ENCODE measurements at regions not wholly inside any gene's neighbourhood (a gene's known extent, or its start where the extent isn't known, plus 50 kb on each side); places are given as distances from the start of the nearest gene placed in this dataset.

DNA sequence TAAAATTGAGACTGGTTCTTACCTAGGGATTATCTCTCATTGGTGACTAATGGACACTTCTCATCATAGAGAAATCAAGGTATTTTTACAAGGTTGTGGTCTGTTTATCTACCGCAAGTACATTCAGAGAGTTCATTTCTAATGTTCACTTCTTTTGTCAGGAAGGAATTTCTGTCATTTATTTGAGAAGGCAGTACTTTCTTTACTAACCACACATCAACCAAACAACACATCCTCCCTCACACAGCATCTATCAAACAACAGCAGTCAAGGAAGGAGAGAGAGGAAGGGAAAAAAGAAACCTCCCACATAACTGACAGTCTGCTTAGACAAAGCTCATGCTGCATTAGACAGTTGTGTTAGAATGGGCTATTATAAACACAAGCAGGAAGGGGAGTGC, 182.3 kb upstream of the KLF12 start:
- Histone ChIP-seq H3K4me1 (ENCODE audit: control insufficient read depth in 2 of 3, insufficient read depth in 2 of 3, low read depth in 1 of 3, low read length in 3 of 3) (no peaks in the 10 kb centered on the region), H3K9ac (ENCODE audit: low read length in 3 of 3) (no peak overlapping the region), H3K27me3 (ENCODE audit: control insufficient read depth, insufficient read depth, low read length) (no peaks in the 10 kb centered on the region), H3K27ac (ENCODE audit: low read depth in 2 of 2, low read length in 2 of 2) (no peak overlapping the region), H3K9me3 (ENCODE audit: control insufficient read depth in 2 of 3, insufficient read depth in 1 of 3, low read length in 3 of 3) (no peaks in the 10 kb centered on the region), H3K4me3 (ENCODE audit: low read length in 3 of 3) (no peak overlapping the region), H3K36me3 (ENCODE audit: control insufficient read depth in 2 of 3, insufficient read depth in 3 of 3, low read length in 3 of 3) (no peaks in the 10 kb centered on the region)
- intact Hi-C loops (cut with DNase I), result no loop called here
- TF ChIP-seq, protein P1, sequence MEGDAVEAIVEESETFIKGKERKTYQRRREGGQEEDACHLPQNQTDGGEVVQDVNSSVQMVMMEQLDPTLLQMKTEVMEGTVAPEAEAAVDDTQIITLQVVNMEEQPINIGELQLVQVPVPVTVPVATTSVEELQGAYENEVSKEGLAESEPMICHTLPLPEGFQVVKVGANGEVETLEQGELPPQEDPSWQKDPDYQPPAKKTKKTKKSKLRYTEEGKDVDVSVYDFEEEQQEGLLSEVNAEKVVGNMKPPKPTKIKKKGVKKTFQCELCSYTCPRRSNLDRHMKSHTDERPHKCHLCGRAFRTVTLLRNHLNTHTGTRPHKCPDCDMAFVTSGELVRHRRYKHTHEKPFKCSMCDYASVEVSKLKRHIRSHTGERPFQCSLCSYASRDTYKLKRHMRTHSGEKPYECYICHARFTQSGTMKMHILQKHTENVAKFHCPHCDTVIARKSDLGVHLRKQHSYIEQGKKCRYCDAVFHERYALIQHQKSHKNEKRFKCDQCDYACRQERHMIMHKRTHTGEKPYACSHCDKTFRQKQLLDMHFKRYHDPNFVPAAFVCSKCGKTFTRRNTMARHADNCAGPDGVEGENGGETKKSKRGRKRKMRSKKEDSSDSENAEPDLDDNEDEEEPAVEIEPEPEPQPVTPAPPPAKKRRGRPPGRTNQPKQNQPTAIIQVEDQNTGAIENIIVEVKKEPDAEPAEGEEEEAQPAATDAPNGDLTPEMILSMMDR (IDR thresholded peaks at IDR 0.05; ENCODE audit: borderline replicate concordance, extremely low read depth, insufficient read depth), result no peak
- FAIRE-seq (no peak), DNase-seq (peak in 2 of 5 donors; percentile 44 to 76)

DNA sequence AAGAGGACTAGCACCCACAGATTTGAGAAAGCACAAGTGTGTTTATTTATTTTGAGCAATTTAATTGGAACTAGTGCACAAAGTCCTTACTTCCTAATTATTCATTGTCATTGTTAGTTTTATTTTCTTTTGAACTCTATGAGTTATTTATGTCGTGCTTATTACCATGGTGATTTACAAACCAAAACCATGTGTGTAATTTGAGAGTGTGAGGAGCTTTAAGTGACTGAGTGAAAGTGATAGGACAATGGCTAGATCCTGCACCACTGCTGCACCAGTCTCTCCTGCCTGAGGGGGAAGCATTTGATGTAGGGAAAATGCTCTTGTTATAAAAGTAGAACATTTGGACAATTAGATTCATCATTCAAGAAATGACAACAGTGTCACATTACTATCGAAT, 172.3 kb upstream of the KLF12 start:
- TF ChIP-seq, protein P1 (IDR thresholded peaks at IDR 0.05; ENCODE audit: borderline replicate concordance, extremely low read depth, insufficient read depth), result no peak
- no peaks in the 10 kb centered on the region for H3K27me3 ChIP-seq (ENCODE audit: control insufficient read depth, insufficient read depth, low read length)
- FAIRE-seq, result no peak
- no peak overlapping the region for H3K27ac ChIP-seq (ENCODE audit: low read depth in 2 of 2, low read length in 2 of 2)
- no peak overlapping the region for H3K4me3 ChIP-seq (ENCODE audit: low read length in 3 of 3)
- H3K9me3 ChIP-seq (ENCODE audit: control insufficient read depth in 2 of 3, insufficient read depth in 1 of 3, low read length in 3 of 3), result no peaks in the 10 kb centered on the region
- no peaks in the 10 kb centered on the region for H3K4me1 ChIP-seq (ENCODE audit: control insufficient read depth in 2 of 3, insufficient read depth in 2 of 3, low read depth in 1 of 3, low read length in 3 of 3)
- peak in 3 of 5 donors; percentile 16 to 80 (median 61) for DNase-seq
- intact Hi-C loops (cut with DNase I), result no loop called here
- no peaks in the 10 kb centered on the region for H3K36me3 ChIP-seq (ENCODE audit: control insufficient read depth in 2 of 3, insufficient read depth in 3 of 3, low read length in 3 of 3)
- no peak overlapping the region for H3K9ac ChIP-seq (ENCODE audit: low read length in 3 of 3)

DNA sequence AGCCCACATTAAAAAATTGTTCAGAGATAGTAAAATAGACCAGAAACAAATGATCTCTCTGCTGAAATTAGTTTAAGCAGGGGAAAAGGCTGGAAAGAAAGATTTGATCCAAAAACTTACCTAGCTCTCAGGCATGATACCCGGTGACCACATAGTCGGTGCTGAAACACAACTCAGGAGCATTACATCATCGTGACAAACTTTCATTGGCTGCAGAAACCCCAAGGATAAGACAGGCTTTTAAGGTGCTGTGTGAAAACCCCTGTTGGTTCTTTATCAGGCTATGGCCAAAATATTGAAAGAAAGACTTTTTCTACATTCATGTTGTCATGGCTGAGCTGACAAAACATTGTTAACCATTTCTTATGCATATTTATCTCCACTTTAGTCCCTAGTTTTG, 171.7 kb upstream of the KLF12 start:
- Histone ChIP-seq H3K9ac (ENCODE audit: low read length in 3 of 3) (no peak overlapping the region), H3K4me1 (ENCODE audit: control insufficient read depth in 2 of 3, insufficient read depth in 2 of 3, low read depth in 1 of 3, low read length in 3 of 3) (no peaks in the 10 kb centered on the region), H3K36me3 (ENCODE audit: control insufficient read depth in 2 of 3, insufficient read depth in 3 of 3, low read length in 3 of 3) (no peaks in the 10 kb centered on the region), H3K27me3 (ENCODE audit: control insufficient read depth, insufficient read depth, low read length) (no peaks in the 10 kb centered on the region), H3K4me3 (ENCODE audit: low read length in 3 of 3) (no peak overlapping the region), H3K9me3 (ENCODE audit: control insufficient read depth in 2 of 3, insufficient read depth in 1 of 3, low read length in 3 of 3) (no peaks in the 10 kb centered on the region), H3K27ac (ENCODE audit: low read depth in 2 of 2, low read length in 2 of 2) (no peak overlapping the region)
- DNase-seq (peak in 3 of 5 donors; percentile 19 to 55 (median 54)), FAIRE-seq (no peak)
- TF ChIP-seq, protein P1 (IDR thresholded peaks at IDR 0.05; ENCODE audit: borderline replicate concordance, extremely low read depth, insufficient read depth), result no peak
- intact Hi-C loops (cut with DNase I), result no loop called here

DNA sequence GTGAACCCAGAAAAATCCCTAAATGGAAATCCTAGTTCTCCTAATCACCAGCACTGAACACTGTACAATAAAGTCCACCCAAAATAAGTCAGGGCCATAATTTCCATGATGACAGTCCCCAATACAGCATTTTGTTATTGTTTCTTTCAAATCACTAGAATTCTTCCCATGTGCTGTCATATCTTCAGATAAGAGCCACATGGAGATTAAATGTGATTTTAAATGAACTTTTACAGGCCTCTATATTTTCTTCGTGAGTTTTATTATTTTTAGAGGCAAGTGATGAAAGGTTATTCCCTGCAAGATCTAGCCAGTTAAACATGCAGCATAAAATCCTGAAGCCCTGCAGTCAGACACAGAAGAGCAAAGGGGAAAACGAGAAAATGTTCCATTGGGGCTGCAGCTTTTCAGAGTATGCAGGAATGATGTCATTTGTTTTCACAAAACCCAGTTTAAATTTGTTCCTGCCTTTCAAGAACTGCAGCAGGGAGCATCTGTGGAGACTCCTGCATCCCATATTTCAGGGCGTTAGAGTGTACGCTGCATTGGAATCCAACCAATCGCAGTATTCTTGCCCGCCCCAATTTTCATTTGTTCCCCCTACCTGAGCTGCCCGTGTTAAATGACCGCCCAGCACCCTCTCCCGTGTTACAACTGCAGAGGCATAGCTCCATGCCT, 167.2 kb upstream of the KLF12 start:
- DNase-seq (peak in 2 of 5 donors; percentile 55 to 85), FAIRE-seq (no peak)
- Histone ChIP-seq H3K4me1 (ENCODE audit: control insufficient read depth in 2 of 3, insufficient read depth in 2 of 3, low read depth in 1 of 3, low read length in 3 of 3) (no peaks in the 10 kb centered on the region), H3K9ac (ENCODE audit: low read length in 3 of 3) (no peak overlapping the region), H3K36me3 (ENCODE audit: control insufficient read depth in 2 of 3, insufficient read depth in 3 of 3, low read length in 3 of 3) (no peaks in the 10 kb centered on the region), H3K27me3 (ENCODE audit: control insufficient read depth, insufficient read depth, low read length) (no peaks in the 10 kb centered on the region), H3K27ac (ENCODE audit: low read depth in 2 of 2, low read length in 2 of 2) (no peak overlapping the region), H3K4me3 (ENCODE audit: low read length in 3 of 3) (no peak overlapping the region), H3K9me3 (ENCODE audit: control insufficient read depth in 2 of 3, insufficient read depth in 1 of 3, low read length in 3 of 3) (no peaks in the 10 kb centered on the region)
- intact Hi-C loops (cut with DNase I), result no loop called here
- TF ChIP-seq, protein P1 (IDR thresholded peaks at IDR 0.05; ENCODE audit: borderline replicate concordance, extremely low read depth, insufficient read depth), result no peak
